OCI-LY1 (cell line): ENCODE measurements at regions not wholly inside any gene's neighbourhood (a gene's known extent, or its start where the extent isn't known, plus 50 kb on each side); places are given as distances from the start of the nearest gene placed in this dataset.

ENCODE experiments used
- CTCF ChIP-seq: fragments of 200-600 bp; sonication (generic), shearing (Covaris generic); IDR thresholded peaks from 2 replicates; pipeline ENCODE4 v1.5.1; 2017; ENCODE audit warnings: mild to moderate bottlenecking, antibody characterized with exemption, low read length, moderate library complexity, mixed read lengths
- EZH2 ChIP-seq: fragments of 200-600 bp; sonication (generic), shearing (Covaris generic); IDR thresholded peaks from 2 replicates; pipeline ENCODE4 v1.8.0; 2017; ENCODE audit warnings: borderline replicate concordance, mixed run types, mild to moderate bottlenecking, antibody characterized with exemption, low read length, moderate library complexity, mixed read lengths

GRCh38 chr2:13091455-13091854 lies 374.7 kb downstream of the TRIB2 start:
- no peak for TF ChIP-seq EZH2
- no peak for TF ChIP-seq CTCF
